ENCODE measurements at regions not wholly inside any gene's neighbourhood (a gene's known extent, or its start where the extent isn't known, plus 50 kb on each side); places are given as distances from the start of the nearest gene placed in this dataset.

DNA sequence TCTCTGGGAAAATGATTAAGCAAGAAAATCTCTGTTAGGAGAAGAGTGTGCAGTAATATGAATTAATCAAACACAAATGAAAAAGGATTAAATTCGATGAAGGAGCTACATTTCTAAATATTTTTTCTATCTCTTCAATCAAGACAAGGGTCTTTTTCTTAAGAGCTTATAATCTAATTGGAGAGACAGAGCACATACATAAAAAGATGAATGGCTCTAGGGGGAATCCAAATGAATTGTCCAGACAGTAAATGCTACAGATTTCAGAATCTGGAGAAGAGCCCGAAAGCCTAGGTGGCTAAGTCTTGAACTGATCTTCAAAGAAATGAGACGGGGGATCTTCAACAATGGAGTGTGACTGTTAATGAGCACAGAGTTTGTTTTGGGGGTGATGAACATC is 723.6 kb downstream of the UTRN start:
- TF ChIP-seq ZNF614 (CRISPR knock-in tag; IDR thresholded peaks at IDR 0.05; ENCODE audit: borderline replicate concordance) (no peak), ZNF460 (CRISPR knock-in tag; IDR thresholded peaks at IDR 0.05; ENCODE audit: borderline replicate concordance) (no peak), PRMT3 (CRISPR knock-in tag; IDR thresholded peaks at IDR 0.05; ENCODE audit: borderline replicate concordance, low read depth) (no peak), NKX3-1 (CRISPR knock-in tag; IDR thresholded peaks at IDR 0.05) (no peak)

Measured in HepG2 (cell line).